NCI-H774 (cell line): ENCODE measurements at regions not wholly inside any gene's neighbourhood (a gene's known extent, or its start where the extent isn't known, plus 50 kb on each side); places are given as distances from the start of the nearest gene placed in this dataset.
"Not testable (repeated sequence)": the region's sequence is repeated elsewhere in the genome, so short reads cannot be mapped to it uniquely, and the experiment has no call there.

Experiments used
- DNase-seq: peaks from one replicate; lab custom pipeline; 2025; lab: John Stamatoyannopoulos, UW

DNA sequence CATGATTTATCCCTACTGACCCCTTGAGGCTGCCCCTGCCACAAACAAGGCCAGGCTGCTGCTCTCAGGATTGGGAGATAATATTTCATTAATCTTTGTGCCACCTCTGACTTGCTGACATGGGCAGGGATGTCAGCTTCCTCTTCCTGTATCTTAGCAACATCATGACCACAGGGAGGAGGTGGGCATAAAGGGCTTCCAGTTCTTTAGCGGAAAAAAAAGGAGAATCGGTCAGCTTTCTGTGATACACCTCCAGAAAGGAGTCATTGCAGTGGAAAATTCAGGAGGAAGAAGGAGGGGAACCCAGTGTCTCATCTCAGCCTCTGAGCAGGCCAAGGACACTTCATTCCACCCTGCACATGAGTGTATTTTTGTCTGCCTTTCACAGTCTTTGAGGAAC is 206.8 kb upstream of the SDK2 start:
- no peak for DNase-seq

DNA sequence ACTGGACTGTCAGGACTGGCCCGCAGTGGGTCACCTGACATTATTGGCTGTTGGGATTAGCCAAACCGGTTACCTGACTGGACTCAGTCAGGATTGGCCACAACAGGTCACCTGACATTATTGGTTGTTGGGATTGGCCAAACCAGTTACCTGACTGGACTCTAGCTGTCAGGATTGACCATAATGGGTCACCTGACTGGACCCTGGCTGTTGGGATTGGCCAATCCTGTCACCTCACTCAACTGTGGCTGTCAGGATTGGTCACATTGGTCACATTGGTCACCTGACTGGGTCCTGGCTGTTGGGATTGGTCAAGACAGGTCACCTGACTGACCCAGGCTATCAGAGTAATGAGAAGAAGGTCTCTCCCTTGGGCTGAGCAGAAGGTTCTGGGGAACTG is 207.7 kb upstream of the SDK2 start:
- no peak for DNase-seq

DNA sequence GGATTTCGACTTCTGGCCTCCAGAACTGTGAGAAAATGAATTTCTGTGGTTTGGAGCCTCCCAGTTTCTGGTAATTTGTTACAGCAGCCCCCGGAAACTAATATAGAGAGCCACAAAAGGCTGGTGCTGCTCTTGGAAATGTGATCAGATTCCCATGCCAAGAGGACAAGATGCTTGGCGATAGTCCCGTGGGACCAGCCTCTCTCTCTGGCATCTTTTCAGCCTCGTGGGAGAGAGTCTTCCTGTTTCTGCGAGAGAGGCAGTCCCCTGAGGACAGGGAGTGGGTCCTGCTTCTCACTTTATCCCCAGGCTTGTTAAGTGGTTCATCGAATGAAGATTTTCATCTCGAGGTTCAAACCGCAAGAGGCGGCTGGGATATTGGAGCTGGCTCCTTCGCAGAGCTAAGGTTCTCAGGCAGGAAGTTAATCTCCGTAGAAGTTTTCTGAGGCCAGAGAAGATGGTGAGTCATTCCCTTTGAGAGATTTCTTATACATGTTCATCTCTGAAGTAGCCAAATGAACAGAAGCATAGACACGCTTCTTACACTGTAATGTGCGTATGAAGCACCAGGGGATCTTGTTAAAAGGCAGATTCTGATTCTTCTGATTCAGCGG is 211.6 kb upstream of the SDK2 start:
- DNase-seq, result no peak

DNA sequence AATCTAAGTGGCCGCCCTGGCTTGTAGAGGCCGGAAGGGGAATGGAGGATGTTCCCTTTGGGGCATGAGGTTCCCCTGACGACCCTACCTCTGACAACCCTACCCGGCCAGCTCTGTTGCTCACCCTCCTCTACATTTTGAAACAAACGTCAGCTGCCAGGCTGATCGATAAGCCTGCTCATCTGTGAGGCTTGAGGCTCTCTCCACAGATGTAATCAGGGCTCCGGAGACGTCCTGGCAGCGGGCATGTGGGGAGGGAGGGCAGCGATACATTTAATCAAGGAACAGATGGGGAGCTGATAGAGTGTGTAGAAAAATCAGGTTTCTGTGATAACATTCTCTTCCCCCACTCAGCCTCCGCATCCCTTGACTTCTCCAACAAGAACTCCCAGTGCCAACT is 212.3 kb upstream of the SDK2 start:
- DNase-seq, result no peak

DNA sequence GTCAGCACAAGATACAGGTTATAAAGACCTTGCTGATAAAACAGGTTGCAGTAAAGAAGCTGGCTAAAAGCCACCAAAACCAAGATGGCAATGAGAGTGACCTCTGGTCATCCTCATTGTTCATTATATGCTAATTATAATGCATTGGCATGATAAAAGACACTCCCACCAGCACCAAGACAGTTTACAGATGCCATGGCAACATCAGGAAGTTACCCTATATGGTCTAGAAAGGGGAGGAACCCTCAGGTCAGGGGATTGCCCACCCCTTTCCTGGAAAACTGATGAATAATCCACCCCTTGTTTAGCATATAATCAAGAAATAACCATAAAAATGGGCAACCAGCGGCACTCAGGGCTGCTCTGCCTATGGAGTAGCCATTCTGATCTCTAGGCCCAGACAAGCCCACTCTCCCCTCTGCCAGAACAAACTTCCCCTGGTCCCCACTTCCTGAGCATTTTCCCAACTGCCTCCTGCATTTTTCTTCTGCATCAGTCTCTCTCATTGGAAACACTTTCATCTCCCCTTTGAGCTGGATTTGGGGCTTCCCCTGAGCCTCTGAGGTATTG is 215.3 kb upstream of the SDK2 start:
- DNase-seq, result not testable (repeated sequence)

DNA sequence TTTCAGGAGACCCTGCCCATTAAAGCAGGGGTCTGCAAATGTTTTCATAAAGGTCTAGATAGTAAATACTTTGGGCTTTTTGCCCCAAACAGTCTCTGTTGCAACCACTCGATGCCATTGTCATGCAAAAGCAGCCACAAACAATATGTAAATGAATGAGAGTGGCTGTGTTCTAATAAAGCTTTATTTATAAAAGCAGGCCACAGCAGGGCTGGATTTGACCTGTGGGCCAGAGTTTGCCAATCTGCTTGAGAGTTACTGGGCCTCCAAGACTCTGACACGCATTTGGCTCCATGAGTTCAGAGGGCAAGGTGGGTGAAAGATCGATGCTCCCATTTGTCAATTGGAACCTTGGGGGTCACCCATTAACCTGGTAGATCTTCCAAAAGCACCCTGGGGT is 217.3 kb upstream of the SDK2 start:
- DNase-seq, result no peak

DNA sequence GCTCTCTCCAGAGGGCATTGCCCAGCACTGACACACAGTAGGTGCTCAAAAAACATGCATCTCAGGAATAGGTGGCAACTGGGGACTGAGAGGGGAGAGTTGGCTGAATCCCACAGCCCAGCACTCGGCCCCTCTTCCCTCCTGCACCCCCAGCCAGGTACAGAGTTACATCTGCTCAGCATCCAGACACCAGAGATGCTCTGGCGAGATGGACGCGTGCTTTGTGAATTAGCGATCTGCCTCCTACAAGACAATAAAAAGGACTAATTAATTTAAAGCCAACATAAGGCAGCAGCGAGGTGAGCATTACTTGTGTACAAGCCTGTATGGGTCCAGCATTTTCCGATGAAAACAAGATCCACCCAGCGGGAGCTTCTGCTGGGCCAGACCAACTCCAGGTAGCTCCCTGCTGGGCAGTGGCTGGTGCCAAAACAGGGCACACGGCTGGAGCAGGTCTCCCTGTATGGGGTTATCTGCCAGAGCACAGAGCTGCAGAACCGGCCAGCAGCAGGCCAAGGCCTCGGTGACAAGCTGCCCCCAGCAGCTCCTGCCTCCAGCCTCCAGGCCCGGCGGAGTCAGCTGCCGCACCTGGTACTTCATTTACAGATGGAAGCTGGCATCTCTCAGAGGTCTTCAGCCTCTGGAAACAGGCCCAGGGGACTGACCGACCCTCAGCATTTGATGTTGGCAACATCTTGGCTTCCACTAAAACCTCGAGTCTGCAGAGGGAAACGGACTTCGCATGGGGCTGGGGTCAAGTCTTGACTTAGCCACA is 219.7 kb upstream of the SDK2 start:
- DNase-seq, result no peak

DNA sequence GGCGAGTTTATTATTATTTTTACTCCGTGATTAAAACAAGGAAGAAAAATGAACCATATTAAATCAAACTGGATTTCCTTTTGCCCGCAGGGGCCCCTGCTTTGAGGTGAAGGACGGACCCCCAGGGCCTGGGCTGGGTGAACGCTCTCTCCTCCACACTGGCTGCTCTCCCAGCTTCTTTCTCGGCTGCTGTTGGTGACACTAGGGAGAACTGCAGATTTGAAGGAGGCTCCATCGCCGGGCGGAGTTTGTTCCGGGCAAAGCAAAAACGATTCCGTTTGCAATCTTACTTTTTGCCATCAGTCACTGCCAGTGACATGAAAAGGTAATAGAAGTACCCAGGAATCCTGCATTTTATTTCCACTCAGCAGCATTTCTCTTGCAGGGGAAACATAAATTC is 221.6 kb upstream of the SDK2 start:
- no peak for DNase-seq

DNA sequence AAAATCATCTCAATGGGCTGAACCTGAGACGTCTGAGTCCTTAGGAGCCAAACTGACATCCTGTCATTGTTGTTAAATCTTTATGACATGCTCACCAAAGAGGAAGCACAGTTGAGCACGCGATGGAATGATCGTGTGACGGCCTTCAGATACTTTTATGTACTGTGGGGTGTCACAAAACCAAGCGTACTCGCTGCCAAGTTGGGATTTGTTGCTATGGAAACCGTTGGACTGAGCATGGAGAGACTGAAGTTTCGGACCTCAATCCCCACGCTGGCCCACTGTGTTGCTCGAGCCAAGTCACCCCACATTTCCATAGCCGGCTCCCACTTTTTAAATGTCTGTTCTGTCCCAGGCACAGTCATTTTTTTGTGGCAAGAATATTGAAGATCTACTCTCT is 222.8 kb upstream of the SDK2 start:
- no peak for DNase-seq

DNA sequence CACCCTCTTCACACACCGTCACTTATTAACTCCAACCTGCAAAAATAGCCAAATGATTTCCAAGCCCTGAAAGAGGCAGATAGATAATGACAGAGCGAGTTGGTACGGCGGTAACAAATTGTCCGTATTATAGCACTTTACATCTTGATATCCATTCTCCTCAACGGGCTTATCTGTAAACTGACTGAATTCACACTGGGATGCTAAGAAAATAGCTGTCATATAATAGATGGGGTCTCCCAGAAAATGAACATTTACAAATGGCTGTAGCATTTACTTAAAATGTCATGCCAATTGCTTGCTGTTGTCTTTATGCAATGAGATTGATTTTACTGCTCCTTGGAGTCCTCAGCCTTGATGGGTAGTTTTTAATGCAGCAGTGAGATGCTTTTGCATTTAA is 225.8 kb upstream of the SDK2 start:
- DNase-seq, result no peak

DNA sequence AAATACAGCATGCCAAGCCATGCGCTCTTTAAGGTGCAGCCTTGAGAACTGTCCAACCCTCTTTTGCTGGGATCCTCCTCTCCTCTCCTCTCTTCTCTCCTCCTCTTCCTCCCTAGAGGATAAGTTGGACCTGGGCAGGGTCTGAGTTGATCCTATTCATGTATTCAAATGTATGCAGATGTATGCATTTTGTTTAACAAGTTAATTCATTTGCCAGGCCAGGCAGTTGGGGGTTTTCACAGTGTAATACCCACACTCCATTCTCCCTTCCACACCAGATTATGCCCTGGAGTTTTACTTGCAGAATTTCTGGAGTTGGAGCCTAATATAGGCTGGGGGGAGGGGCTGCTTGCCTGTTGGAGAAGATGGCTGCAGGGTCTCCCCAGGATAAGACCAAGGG is 226.2 kb upstream of the SDK2 start:
- DNase-seq, result no peak

DNA sequence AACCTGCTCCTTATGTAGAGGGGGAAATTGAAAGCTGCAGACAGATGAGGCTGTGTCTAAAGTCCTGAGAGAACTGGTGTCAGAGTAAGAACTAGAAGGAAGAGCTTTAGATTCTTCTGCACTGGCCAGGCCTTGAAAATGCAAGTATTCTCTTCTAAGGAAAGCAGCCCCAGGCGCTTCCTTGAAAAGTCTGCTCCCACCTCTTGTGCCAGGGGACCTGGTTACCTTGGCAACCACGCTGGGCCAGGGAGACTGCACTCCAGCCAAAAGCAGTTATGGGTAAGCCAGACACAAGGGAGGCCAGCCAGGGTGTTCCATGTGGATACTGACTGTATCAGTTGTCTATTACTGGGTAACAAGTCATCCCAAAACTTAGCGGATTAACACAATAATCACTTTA is 228.6 kb upstream of the SDK2 start:
- DNase-seq, result no peak

DNA sequence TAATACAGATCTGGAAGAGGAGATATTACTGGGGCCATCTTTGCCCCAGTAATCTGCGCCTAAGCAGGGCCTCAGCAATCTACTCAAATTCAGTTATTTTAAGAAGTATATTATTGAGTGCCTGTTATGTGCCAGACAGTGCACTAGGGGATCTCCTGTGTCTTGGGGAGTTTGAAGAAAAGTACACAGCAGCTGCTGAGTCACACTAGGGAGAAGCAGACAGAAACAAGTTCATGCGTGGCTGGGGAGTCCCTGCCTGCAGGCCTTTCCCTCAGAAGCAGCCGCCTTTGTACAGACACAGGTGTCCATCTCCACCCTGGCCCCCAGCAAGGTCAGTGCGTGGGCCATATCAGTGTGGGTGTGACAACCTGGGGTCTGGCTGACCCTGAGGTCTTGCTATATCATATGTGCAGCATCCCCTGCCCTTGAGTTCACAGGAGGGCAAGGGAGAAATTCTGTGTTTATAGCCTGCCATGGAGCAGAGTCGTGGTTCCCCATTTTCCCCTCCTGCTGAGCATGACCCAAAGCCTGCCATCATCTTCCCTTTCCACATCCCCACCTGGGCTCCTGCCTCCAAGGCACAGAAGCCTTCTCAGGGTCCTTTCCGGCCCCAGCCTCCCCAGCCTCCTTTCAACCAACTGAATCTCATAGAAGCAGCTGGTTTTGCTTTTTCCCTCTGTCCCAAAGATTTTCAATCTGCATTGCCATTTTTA is 229.9 kb upstream of the SDK2 start:
- no peak for DNase-seq

DNA sequence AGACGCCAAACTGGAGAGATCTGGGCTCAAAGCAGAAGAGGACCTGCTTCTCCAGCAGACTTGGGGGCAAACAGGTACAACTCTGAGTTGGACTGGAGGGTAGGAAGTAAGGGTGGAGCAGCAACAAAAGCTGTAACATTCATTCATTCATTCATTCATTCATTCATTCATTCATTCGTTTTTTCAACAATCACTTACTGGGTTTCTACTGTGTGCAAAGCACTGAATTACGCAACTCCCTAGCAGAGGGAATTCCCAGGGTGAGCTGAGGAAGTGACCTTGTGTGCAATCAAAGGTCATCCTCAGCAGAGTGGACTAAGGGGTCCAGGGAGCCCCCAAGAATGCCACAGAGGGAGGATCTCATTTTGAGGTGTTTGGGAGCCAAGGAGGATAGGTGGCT is 231.1 kb upstream of the SDK2 start:
- no peak for DNase-seq

DNA sequence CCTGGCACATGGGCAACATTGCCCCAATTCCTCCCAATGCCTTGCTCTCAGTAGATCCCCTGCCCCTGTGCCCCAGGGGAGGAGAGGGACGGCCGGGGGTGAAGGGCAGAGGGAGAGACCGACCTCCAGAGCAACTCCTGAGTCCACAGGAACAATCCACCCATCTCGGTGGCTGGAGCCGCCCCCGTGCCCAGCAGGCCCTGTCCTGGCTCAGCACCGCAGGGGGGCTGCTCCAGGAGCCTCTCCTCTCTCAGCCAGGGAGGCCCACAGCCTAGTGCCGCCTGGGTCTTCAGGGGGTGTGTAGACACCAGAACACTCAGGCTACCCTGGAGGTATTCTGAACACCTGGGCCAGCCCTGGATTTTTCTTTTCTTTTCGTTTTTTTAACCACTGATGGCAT is 233.7 kb upstream of the SDK2 start:
- DNase-seq, result no peak

DNA sequence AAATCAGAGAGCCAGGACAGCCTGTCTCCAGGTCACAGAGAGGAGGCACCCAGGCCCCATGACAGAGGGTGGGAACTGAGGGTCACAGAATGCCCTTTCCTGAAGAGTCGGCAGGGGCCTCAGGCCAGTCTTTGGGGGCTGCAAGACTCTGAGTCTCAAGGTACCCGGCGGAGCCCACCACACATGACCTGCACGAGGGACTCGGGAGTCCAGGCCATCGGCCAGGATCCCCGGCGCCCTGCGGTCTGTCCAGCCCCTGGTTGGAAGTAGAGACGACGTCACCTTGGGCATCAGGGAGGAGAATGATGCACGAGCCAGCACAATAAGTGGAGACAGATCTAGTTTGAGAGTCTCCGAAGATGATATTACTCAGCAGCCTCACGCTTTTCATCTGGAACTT is 234.7 kb upstream of the SDK2 start:
- DNase-seq, result no peak

DNA sequence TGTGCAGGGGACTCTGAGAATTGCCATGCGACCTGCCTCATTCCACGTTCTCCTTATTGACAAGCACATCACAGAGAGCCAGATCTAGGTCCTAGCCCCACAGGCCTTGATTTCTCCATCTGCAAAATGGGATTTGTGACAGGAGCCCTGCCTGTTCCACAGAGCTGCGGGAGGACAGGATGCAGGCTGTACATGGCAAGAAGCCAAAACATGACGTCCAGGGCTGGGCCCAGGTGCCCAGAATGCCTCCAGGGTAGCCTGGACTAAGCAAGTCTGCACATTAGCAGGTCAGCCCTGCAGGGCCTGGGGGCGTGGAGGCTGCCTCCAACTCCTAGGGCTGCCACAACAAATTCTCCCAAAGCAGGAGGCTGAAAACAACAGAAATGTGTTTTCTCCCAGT is 235.7 kb upstream of the SDK2 start:
- DNase-seq, result peak; percentile 17

DNA sequence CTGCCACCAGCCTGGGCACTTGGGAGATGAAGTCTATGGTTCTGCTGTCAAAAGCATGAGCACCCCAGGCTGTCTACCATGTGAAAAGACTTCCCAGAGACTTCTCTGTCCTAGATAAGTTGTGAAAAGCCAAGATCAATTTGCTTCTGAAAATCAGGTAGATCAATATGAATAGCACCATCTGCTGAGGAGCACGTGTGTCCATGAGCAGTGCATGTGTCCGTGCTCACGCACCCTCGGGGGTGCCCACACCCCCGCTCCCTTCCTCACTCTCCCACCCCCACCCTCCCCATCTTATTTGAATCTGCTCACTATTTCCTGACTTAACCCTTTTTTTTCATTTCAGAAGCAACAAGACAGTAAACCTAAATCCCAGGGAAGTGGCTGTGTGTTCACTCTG is 238.3 kb upstream of the SDK2 start:
- no peak for DNase-seq

DNA sequence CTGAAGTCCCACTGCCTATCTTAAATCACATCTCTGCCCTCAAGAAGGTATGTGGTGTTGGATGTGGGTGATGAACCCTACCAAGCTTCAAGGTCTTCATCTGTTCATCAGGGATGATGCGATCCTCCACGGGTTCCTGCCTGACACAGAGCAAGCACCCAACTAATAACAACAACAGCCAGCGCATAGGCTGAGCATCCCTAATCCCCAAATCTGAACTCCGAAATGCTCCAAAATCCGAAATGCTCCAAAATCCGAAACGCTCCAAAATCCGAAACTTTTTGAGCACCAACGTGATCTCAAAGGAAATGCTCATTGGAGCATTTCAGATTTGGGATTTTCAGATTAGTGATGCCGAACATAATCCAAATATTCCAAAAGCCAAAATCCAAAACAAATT is 238.9 kb upstream of the SDK2 start:
- DNase-seq, result no peak

DNA sequence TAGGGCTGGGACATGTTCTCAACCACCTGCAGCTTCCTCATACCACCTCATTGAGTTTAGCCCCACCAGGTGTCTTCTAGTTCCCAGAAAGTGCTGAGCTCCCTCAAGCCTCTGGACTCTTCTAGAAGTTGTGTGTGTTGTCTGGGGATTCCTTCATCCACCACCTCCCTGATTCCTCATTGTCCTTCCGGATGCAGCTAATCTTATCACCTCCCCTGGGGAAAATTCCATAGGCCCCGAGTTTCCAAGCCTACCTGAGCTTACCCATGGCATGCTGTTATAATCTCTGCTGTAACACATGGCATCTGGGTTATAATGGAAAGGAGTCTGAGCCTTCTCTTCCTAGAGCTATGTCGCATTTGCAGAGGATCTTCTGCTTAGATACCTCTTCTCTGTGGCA is 243.5 kb upstream of the SDK2 start:
- no peak for DNase-seq

DNA sequence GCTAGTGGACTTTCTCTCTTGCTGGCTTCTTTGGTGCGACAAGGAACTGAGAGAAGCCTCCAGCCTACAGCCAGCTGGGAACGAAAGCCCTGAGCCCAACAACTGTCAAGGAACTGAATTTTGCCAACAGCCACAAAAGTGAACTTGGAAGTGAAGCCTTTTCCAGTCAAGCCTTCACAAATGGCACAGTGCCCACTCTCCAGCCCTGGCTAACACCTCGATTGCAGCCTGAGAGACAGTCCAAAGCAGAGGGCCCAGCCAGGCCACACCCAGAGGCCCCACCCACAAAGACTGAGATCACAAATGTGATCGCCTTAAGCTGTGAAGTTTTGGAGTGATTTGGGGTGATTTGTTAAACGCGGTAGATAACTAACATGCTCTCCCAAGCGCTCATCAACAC is 244.6 kb upstream of the SDK2 start:
- no peak for DNase-seq

DNA sequence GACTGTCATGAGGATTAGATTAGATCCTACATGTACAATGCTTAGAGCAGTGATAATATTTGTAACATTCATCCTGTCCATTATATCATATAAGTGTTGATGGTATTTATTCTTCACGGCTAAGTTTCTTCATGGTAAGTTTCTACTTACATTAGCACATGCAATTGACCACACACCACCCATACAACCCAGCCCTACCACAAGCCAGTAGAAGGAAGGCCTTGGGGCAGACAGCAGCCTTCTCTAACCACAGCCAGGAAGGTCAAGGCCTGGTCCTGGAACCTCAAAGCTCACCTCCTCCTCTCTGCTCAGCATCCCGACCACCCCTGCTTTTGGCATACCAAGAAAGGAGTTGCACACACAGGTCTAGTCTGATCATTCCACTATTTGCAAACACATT is 245.2 kb upstream of the SDK2 start:
- no peak for DNase-seq

DNA sequence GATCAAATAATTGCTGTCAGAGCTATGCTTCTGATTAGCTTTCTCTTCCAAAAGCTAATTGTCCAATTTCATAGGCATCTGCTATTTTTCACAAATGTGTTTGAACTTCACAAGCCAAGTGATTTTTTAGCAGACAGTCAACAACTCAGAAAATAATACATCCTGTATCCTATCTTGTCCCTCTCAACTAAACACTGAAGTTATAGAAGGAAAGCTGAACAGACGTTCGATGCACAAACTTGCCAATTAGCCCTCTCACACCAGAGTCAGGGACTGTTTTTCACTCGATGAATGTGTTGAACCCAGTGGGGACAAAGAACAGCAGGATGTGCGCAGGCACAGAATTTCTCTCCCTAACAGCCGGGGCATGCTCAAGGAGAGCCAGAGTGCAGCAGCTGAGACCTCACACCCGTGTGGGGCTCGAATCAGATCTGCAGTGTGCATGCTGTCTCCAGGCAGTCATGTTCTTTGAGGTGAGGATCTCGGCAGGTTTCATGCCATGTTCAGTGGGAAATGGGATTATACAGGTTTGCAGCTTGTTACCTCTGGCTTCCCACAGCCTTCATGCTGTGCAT is 246.7 kb upstream of the SDK2 start:
- no peak for DNase-seq
